Naive B cell (primary cell): ENCODE measurements at regions not wholly inside any gene's neighbourhood (a gene's known extent, or its start where the extent isn't known, plus 50 kb on each side); places are given as distances from the start of the nearest gene placed in this dataset.
"Not testable (repeated sequence)": the region's sequence is repeated elsewhere in the genome, so short reads cannot be mapped to it uniquely, and the experiment has no call there.

Source experiments
- ATAC-seq, 2 donors: fragments of 150-1000 bp; cut with Tn5 transposase; 2 replicates each; pipeline ENCODE4 v1.10.0; 2021; ENCODE audit warnings: low read depth in 2 of 2, mild to moderate bottlenecking in 2 of 2, moderate library complexity in 2 of 2
- DNase-seq: peaks from one replicate; pipeline ENCODE4 v3.0.0; 2022
- H3K27ac Mint-ChIP-seq, 6 donors: one replicate each; pipeline ENCODE4 v1.8.0; 2020 to 2022; ENCODE audit warnings: mild to moderate bottlenecking in 6 of 6, mixed read lengths in 6 of 6, moderate library complexity in 5 of 6, inconsistent platforms in 2 of 6
- H3K27me3 Mint-ChIP-seq, 3 donors: one replicate each; pipeline ENCODE4 v1.8.0; 2021 to 2022; ENCODE audit warnings: mixed read lengths in 3 of 3, mild to moderate bottlenecking in 1 of 3
- H3K36me3 Mint-ChIP-seq, 2 donors: one replicate each; pipeline ENCODE4 v1.8.0; 2020 to 2022; ENCODE audit warnings: mixed read lengths in 2 of 2, inconsistent platforms in 1 of 2, mild to moderate bottlenecking in 1 of 2
- H3K4me1 Mint-ChIP-seq, 3 donors: one replicate each; pipeline ENCODE4 v1.8.0; 2020 to 2022; ENCODE audit warnings: mixed read lengths in 3 of 3, inconsistent platforms in 1 of 3, mild to moderate bottlenecking in 1 of 3, moderate library complexity in 1 of 3
- H3K4me3 Mint-ChIP-seq, 8 donors: one replicate each; pipeline ENCODE4 v1.8.0; 2020 to 2022; ENCODE audit warnings: mild to moderate bottlenecking in 8 of 8, mixed read lengths in 8 of 8, moderate library complexity in 8 of 8, inconsistent platforms in 2 of 8
- H3K9me3 Mint-ChIP-seq, 7 donors: one replicate each; pipeline ENCODE4 v1.8.0; 2020 to 2022; ENCODE audit warnings: mixed read lengths in 7 of 7, mild to moderate bottlenecking in 5 of 7, inconsistent platforms in 2 of 7, moderate library complexity in 1 of 7

DNA sequence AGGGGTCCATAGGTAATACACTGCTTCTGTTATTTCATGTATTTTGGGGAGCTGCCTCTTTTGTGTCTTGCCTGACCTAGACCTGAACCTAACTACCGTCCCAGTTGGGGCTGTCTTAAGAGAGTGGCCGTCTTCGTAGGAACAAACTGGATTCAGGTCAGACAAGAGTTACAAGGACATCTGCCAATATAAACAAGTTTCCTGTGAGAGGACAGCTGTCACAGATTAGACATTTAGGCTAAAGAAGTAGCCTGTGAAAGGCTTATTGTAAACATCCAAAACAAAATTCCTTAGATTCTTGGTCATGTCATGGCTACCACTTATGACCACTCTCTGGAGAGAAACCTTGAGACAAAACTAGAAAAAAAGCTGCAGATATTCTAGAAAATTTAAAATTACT is 797.6 kb upstream of the AADAT start:
- Mint-ChIP-seq H3K27me3 (no peaks in the 10 kb centered on the region), H3K4me3 (no peak overlapping the region), H3K9me3 (peaks cover 0 to 7% (median 1%) of the 10 kb centered on the region in 7 donors), H3K4me1 (no peaks in the 10 kb centered on the region), H3K27ac (no peak overlapping the region), H3K36me3 (no peaks in the 10 kb centered on the region)
- DNase-seq: no peak
- no peak for ATAC-seq

- no peak for ATAC-seq
- H3K9me3 Mint-ChIP-seq: peaks cover 0 to 4% (median 0%) of the 10 kb centered on the region in 7 donors
- H3K36me3 Mint-ChIP-seq: no peaks in the 10 kb centered on the region
- no peak overlapping the region for H3K27ac Mint-ChIP-seq
- H3K27me3 Mint-ChIP-seq: no peaks in the 10 kb centered on the region
- DNase-seq: no peak
- H3K4me3 Mint-ChIP-seq: no peak overlapping the region
- no peaks in the 10 kb centered on the region for H3K4me1 Mint-ChIP-seq
Measured at GRCh38 chr4:170884969-170885570, 795.3 kb upstream of the AADAT start.

GRCh38 chr4:170881646-170882045 is 791.9 kb upstream of the AADAT start:
- not testable (repeated sequence) for H3K9me3 Mint-ChIP-seq, H3K36me3 Mint-ChIP-seq, H3K4me1 Mint-ChIP-seq, H3K4me3 Mint-ChIP-seq, H3K27me3 Mint-ChIP-seq, ATAC-seq, H3K27ac Mint-ChIP-seq, DNase-seq

DNA sequence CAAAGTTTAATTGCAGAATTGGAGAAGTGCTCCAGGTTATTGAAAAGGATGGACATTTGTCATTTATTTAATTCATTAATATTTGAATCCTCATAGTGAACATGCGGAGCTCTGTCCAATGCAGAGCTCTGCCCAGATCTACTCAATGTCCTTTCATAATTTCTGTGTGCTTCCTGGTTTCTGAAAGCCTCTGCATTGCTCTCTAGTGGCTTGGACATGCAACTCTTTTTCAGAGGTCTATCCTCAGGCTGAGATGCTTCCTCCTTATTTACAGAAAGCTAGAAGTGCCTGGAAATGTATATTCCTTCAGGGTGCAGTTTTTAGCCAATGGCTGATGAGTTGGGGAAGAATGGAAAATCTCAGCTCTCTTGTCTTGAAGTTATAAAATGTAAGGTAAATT is 786.1 kb upstream of the AADAT start:
- ATAC-seq (no peak), DNase-seq (no peak)
- H3K27me3 Mint-ChIP-seq: no peaks in the 10 kb centered on the region
- H3K27ac Mint-ChIP-seq: no peak overlapping the region
- no peaks in the 10 kb centered on the region for H3K36me3 Mint-ChIP-seq
- peaks cover 0 to 2% (median 0%) of the 10 kb centered on the region in 7 donors for H3K9me3 Mint-ChIP-seq
- no peak overlapping the region for H3K4me3 Mint-ChIP-seq
- H3K4me1 Mint-ChIP-seq: no peaks in the 10 kb centered on the region

DNA sequence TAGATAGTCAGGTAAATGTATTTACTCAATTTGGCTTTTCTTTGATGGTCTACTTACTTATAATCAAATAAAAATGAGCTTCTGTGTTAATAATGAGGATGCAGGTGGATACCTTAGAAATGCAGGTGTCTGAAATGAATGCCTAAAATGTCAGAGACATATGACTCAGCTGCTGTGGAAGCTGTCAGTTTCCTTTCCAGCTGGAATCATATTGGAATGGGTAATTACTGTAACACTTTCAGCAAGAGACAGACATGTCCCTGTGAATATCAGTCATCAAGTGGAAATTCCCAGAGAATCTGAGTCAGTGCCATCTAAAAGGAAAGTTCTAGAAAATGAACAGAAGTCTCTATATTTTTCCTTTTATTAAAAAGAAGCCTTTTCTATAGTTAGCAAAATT is 783.0 kb upstream of the AADAT start:
- ATAC-seq: no peak
- Mint-ChIP-seq H3K36me3 (no peaks in the 10 kb centered on the region), H3K27me3 (no peaks in the 10 kb centered on the region)

GRCh38 chr4:170868170-170868569 is 778.4 kb upstream of the AADAT start:
- H3K36me3 Mint-ChIP-seq: no peaks in the 10 kb centered on the region
- H3K4me1 Mint-ChIP-seq: no peaks in the 10 kb centered on the region

More for the DNA sequence above, 783.0 kb upstream of the AADAT start:
- H3K4me1 Mint-ChIP-seq: no peaks in the 10 kb centered on the region
- peaks cover 0 to 6% (median 0%) of the 10 kb centered on the region in 7 donors for H3K9me3 Mint-ChIP-seq
- no peak overlapping the region for H3K4me3 Mint-ChIP-seq
- no peak for DNase-seq
- H3K27ac Mint-ChIP-seq: no peak overlapping the region

DNA sequence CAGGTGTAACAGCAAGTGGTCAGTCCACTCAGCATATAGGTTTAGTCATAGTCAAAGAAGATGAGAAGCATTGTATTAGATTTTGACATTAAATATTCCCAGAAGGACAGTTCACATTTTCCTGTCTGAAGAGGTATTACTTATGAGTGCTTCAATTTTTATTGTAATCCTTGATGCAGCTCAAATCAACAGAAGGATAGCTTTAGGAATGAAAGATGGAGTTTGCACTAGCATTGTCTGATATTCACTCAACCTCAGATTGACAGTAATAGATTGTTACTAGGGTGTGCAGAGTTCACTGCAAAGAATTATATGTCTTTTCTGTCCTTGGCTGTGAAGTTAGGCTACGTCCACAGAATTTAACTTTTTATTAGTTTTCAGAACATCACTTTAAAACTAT is 764.3 kb upstream of the AADAT start:
- ATAC-seq (no peak), DNase-seq (no peak)
- Mint-ChIP-seq H3K27me3 (no peaks in the 10 kb centered on the region), H3K4me1 (no peaks in the 10 kb centered on the region), H3K27ac (no peak overlapping the region), H3K9me3 (peaks cover 0 to 5% (median 1%) of the 10 kb centered on the region in 7 donors), H3K4me3 (no peak overlapping the region), H3K36me3 (no peaks in the 10 kb centered on the region)

More at GRCh38 chr4:170868170-170868569, 778.4 kb upstream of the AADAT start:
- Mint-ChIP-seq H3K27me3 (no peaks in the 10 kb centered on the region), H3K4me3 (no peak overlapping the region), H3K9me3 (peaks cover 0 to 10% (median 0%) of the 10 kb centered on the region in 7 donors), H3K27ac (no peak overlapping the region)
- ATAC-seq: no peak
- no peak for DNase-seq

DNA sequence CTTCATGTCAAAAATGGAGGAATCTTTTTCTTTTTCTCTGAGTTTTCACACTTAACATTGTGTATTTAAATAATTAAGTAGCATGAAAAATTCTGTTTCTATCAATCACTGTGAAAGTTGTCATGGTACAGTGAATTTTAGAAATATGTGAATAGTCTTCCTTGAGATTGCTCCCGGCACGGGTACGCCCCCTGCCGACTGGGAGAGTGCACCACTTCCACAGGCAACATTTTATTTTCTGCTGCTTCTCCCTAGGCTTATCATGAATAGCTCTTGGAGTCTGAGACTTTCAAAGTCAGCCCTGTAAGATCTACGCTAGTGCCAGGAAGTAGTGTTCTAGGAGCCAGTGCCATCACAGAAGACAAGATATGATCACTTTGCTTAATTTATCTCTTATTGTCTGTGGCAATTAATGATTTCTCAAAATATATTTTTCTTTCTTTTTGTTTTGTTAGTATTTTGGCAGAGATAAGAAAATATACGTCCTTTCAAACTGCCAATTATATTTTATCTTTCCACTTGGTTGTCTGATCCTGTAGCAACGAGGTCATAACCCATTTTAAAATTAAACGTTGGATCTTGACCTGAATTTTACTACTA is 763.8 kb upstream of the AADAT start:
- peaks cover 0 to 5% (median 1%) of the 10 kb centered on the region in 7 donors for H3K9me3 Mint-ChIP-seq
- H3K36me3 Mint-ChIP-seq: no peaks in the 10 kb centered on the region
- DNase-seq (no peak), ATAC-seq (no peak)
- no peaks in the 10 kb centered on the region for H3K4me1 Mint-ChIP-seq
- no peak overlapping the region for H3K27ac Mint-ChIP-seq
- no peaks in the 10 kb centered on the region for H3K27me3 Mint-ChIP-seq
- no peak overlapping the region for H3K4me3 Mint-ChIP-seq

GRCh38 chr4:170849969-170850368 is 760.2 kb upstream of the AADAT start:
- DNase-seq (no peak), ATAC-seq (no peak)
- H3K4me1 Mint-ChIP-seq: no peaks in the 10 kb centered on the region
- H3K27ac Mint-ChIP-seq: no peak overlapping the region
- no peaks in the 10 kb centered on the region for H3K27me3 Mint-ChIP-seq
- H3K9me3 Mint-ChIP-seq: peaks cover 0 to 5% (median 0%) of the 10 kb centered on the region in 7 donors
- no peak overlapping the region for H3K4me3 Mint-ChIP-seq
- H3K36me3 Mint-ChIP-seq: no peaks in the 10 kb centered on the region

GRCh38 chr4:170827562-170828274 is 738.0 kb upstream of the AADAT start:
- DNase-seq (no peak), ATAC-seq (no peak)
- H3K27ac Mint-ChIP-seq: no peak overlapping the region
- H3K36me3 Mint-ChIP-seq: no peaks in the 10 kb centered on the region
- no peaks in the 10 kb centered on the region for H3K4me1 Mint-ChIP-seq
- H3K4me3 Mint-ChIP-seq: no peak overlapping the region
- H3K9me3 Mint-ChIP-seq: peaks cover 0 to 7% (median 2%) of the 10 kb centered on the region in 7 donors
- no peaks in the 10 kb centered on the region for H3K27me3 Mint-ChIP-seq

DNA sequence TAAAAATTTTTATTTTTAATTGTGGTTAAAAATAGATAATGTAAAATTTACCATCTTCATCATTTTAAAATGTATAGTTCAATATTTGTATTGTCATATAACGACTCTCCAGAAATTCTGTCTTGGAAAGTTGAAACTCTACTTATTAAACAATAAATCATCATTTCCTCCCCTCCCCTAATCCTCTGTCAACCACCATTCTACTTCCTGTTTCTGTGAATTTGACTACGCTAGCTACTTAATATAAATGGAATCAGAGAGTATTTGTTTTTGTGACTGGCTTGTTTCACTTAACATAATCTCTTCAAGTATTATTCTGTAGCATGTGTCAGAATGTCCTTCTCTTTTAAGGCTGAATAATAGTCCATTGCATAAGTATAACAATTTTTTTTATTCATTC is 729.0 kb upstream of the AADAT start:
- no peak overlapping the region for H3K27ac Mint-ChIP-seq
- no peaks in the 10 kb centered on the region for H3K4me1 Mint-ChIP-seq
- H3K4me3 Mint-ChIP-seq: no peak overlapping the region
- H3K9me3 Mint-ChIP-seq: peaks cover 0 to 25% (median 9%) of the 10 kb centered on the region in 7 donors
- H3K27me3 Mint-ChIP-seq: no peaks in the 10 kb centered on the region
- ATAC-seq (no peak), DNase-seq (no peak)
- H3K36me3 Mint-ChIP-seq: no peaks in the 10 kb centered on the region

DNA sequence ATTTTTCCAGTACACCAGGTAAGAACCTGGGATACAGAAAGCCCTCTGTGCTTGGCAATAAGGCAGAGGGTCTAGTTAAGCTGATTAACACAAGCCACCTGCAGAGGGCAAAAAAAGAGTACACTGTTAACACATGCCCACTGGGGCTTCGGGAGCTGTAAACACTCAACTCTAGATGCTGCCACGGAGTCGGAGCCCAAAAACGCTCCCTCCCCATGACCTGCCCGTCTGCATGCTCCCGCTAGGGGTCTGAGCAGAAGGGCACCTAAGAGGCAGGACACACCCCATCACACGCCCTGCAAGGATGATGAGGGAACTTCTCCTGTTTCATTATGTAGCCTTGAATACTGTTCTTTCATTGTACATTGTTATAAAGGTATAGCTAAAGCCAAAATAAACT is 715.6 kb upstream of the AADAT start:
- ATAC-seq: no peak
- Mint-ChIP-seq H3K4me3 (no peak overlapping the region), H3K9me3 (peaks cover 0 to 6% (median 2%) of the 10 kb centered on the region in 7 donors), H3K27me3 (no peaks in the 10 kb centered on the region), H3K36me3 (no peaks in the 10 kb centered on the region), H3K27ac (no peak overlapping the region), H3K4me1 (no peaks in the 10 kb centered on the region)
- no peak for DNase-seq

- DNase-seq (no peak), ATAC-seq (no peak)
- Mint-ChIP-seq H3K4me1 (no peaks in the 10 kb centered on the region), H3K27me3 (no peaks in the 10 kb centered on the region), H3K4me3 (no peak overlapping the region), H3K27ac (no peak overlapping the region), H3K9me3 (peaks cover 0 to 6% (median 2%) of the 10 kb centered on the region in 7 donors), H3K36me3 (no peaks in the 10 kb centered on the region)
Measured at GRCh38 chr4:170804930-170805329, 715.2 kb upstream of the AADAT start.

- Mint-ChIP-seq H3K9me3 (peaks cover 0 to 4% (median 0%) of the 10 kb centered on the region in 7 donors), H3K36me3 (no peaks in the 10 kb centered on the region), H3K27ac (no peak overlapping the region), H3K27me3 (no peaks in the 10 kb centered on the region), H3K4me1 (no peaks in the 10 kb centered on the region), H3K4me3 (no peak overlapping the region)
- DNase-seq (no peak), ATAC-seq (no peak)
Measured at GRCh38 chr4:170803492-170803891, 713.7 kb upstream of the AADAT start.
